ENCODE measurements at regions not wholly inside any gene's neighbourhood (a gene's known extent, or its start where the extent isn't known, plus 50 kb on each side); places are given as distances from the start of the nearest gene placed in this dataset.
A peak's percentile ranks its signal among the peaks of the same experiment; 100 is the strongest.

- POLR2A ChIA-PET: no interaction called here
- ATAC-seq: no peak
- Histone ChIP-seq H3K36me3 (ENCODE audit: control insufficient read depth in 2 of 3, insufficient read depth in 3 of 3, low read length in 3 of 3) (no peaks in the 10 kb centered on the region), H3K27me3 (ENCODE audit: control insufficient read depth in 2 of 2, insufficient read depth in 2 of 2, low read length in 2 of 2) (no peaks in the 10 kb centered on the region), H3K4me1 (ENCODE audit: control insufficient read depth in 2 of 2, insufficient read depth in 2 of 2, low read length in 2 of 2) (no peaks in the 10 kb centered on the region), H3K4me3 (ENCODE audit: low read length) (no peak overlapping the region), H3K27ac (ENCODE audit: low read depth, low read length) (no peak overlapping the region), H3K9me3 (ENCODE audit: control insufficient read depth in 2 of 3, low read length in 3 of 3) (no peaks in the 10 kb centered on the region)
- intact Hi-C loops (cut with micrococcal nuclease): no loop called here
- no peak overlapping the region for H3K27ac Mint-ChIP-seq
- H3K9me3 Mint-ChIP-seq: no peaks in the 10 kb centered on the region
- peaks cover 0 to 2% (median 0%) of the 10 kb centered on the region in 5 donors for H3K27me3 Mint-ChIP-seq
- H3K4me3 Mint-ChIP-seq: no peak overlapping the region
- H3K4me1 Mint-ChIP-seq: no peaks in the 10 kb centered on the region
- DNase-seq: no peak
- CTCF ChIA-PET: no interaction called here
- H3K36me3 Mint-ChIP-seq: no peaks in the 10 kb centered on the region
These were observed 155.2 kb downstream of the FAM43A start for GRCh38 chr3:194840661-194841514.

- Mint-ChIP-seq H3K27ac (no peak overlapping the region), H3K4me1 (no peaks in the 10 kb centered on the region), H3K4me3 (no peak overlapping the region), H3K9me3 (no peaks in the 10 kb centered on the region), H3K27me3 (peaks cover 0 to 2% (median 0%) of the 10 kb centered on the region in 5 donors), H3K36me3 (no peaks in the 10 kb centered on the region)
- intact Hi-C loops (cut with micrococcal nuclease): no loop called here
- H3K27ac ChIP-seq (ENCODE audit: low read depth, low read length): no peak overlapping the region
- POLR2A ChIA-PET: no interaction called here
- H3K4me3 ChIP-seq (ENCODE audit: low read length): no peak overlapping the region
- H3K9me3 ChIP-seq (ENCODE audit: control insufficient read depth in 2 of 3, low read length in 3 of 3): no peaks in the 10 kb centered on the region
- no peak for ATAC-seq
- CTCF ChIA-PET: no interaction called here
- no peaks in the 10 kb centered on the region for H3K4me1 ChIP-seq (ENCODE audit: control insufficient read depth in 2 of 2, insufficient read depth in 2 of 2, low read length in 2 of 2)
- no peaks in the 10 kb centered on the region for H3K36me3 ChIP-seq (ENCODE audit: control insufficient read depth in 2 of 3, insufficient read depth in 3 of 3, low read length in 3 of 3)
- DNase-seq: no peak
- H3K27me3 ChIP-seq (ENCODE audit: control insufficient read depth in 2 of 2, insufficient read depth in 2 of 2, low read length in 2 of 2): no peaks in the 10 kb centered on the region
These were observed 155.8 kb downstream of the FAM43A start for GRCh38 chr3:194841515-194841841.

- no peaks in the 10 kb centered on the region for H3K36me3 Mint-ChIP-seq
- peaks cover 0 to 2% (median 0%) of the 10 kb centered on the region in 5 donors for H3K27me3 Mint-ChIP-seq
- Histone ChIP-seq H3K4me3 (ENCODE audit: low read length) (no peak overlapping the region), H3K4me1 (ENCODE audit: control insufficient read depth in 2 of 2, insufficient read depth in 2 of 2, low read length in 2 of 2) (no peaks in the 10 kb centered on the region), H3K27me3 (ENCODE audit: control insufficient read depth in 2 of 2, insufficient read depth in 2 of 2, low read length in 2 of 2) (no peaks in the 10 kb centered on the region), H3K36me3 (ENCODE audit: control insufficient read depth in 2 of 3, insufficient read depth in 3 of 3, low read length in 3 of 3) (no peaks in the 10 kb centered on the region), H3K9me3 (ENCODE audit: control insufficient read depth in 2 of 3, low read length in 3 of 3) (no peaks in the 10 kb centered on the region), H3K27ac (ENCODE audit: low read depth, low read length) (no peak overlapping the region)
- H3K27ac Mint-ChIP-seq: no peak overlapping the region
- ATAC-seq: peak; percentile 42
- H3K9me3 Mint-ChIP-seq: no peaks in the 10 kb centered on the region
- no peak for DNase-seq
- H3K4me1 Mint-ChIP-seq: no peaks in the 10 kb centered on the region
- POLR2A ChIA-PET: no interaction called here
- intact Hi-C loops (cut with micrococcal nuclease): no loop called here
- no peak overlapping the region for H3K4me3 Mint-ChIP-seq
- CTCF ChIA-PET: no interaction called here
These were observed 157.9 kb downstream of the FAM43A start for GRCh38 chr3:194843556-194843955.

- Histone ChIP-seq H3K9me3 (ENCODE audit: control insufficient read depth in 2 of 3, low read length in 3 of 3) (no peaks in the 10 kb centered on the region), H3K4me1 (ENCODE audit: control insufficient read depth in 2 of 2, insufficient read depth in 2 of 2, low read length in 2 of 2) (no peaks in the 10 kb centered on the region), H3K27me3 (ENCODE audit: control insufficient read depth in 2 of 2, insufficient read depth in 2 of 2, low read length in 2 of 2) (no peaks in the 10 kb centered on the region), H3K4me3 (ENCODE audit: low read length) (no peak overlapping the region), H3K27ac (ENCODE audit: low read depth, low read length) (no peak overlapping the region), H3K36me3 (ENCODE audit: control insufficient read depth in 2 of 3, insufficient read depth in 3 of 3, low read length in 3 of 3) (no peaks in the 10 kb centered on the region)
- no peak overlapping the region for H3K27ac Mint-ChIP-seq
- H3K4me3 Mint-ChIP-seq: no peak overlapping the region
- no peaks in the 10 kb centered on the region for H3K36me3 Mint-ChIP-seq
- H3K9me3 Mint-ChIP-seq: no peaks in the 10 kb centered on the region
- H3K4me1 Mint-ChIP-seq: no peaks in the 10 kb centered on the region
- ATAC-seq (no peak), DNase-seq (no peak)
- intact Hi-C loops (cut with micrococcal nuclease): no loop called here
- peaks cover 0 to 2% (median 0%) of the 10 kb centered on the region in 5 donors for H3K27me3 Mint-ChIP-seq
- ChIA-PET POLR2A (no interaction called here), CTCF (no interaction called here)
These were observed 158.4 kb downstream of the FAM43A start for GRCh38 chr3:194844046-194844445.

- no peak for DNase-seq
- Histone ChIP-seq H3K27me3 (ENCODE audit: control insufficient read depth in 2 of 2, insufficient read depth in 2 of 2, low read length in 2 of 2) (no peaks in the 10 kb centered on the region), H3K9me3 (ENCODE audit: control insufficient read depth in 2 of 3, low read length in 3 of 3) (no peaks in the 10 kb centered on the region), H3K36me3 (ENCODE audit: control insufficient read depth in 2 of 3, insufficient read depth in 3 of 3, low read length in 3 of 3) (no peaks in the 10 kb centered on the region), H3K27ac (ENCODE audit: low read depth, low read length) (no peak overlapping the region), H3K4me1 (ENCODE audit: control insufficient read depth in 2 of 2, insufficient read depth in 2 of 2, low read length in 2 of 2) (no peaks in the 10 kb centered on the region), H3K4me3 (ENCODE audit: low read length) (no peak overlapping the region)
- CTCF ChIA-PET: no interaction called here
- no peaks in the 10 kb centered on the region for H3K9me3 Mint-ChIP-seq
- POLR2A ChIA-PET: no interaction called here
- no peak for ATAC-seq
- no peak overlapping the region for H3K27ac Mint-ChIP-seq
- H3K4me3 Mint-ChIP-seq: no peak overlapping the region
- H3K27me3 Mint-ChIP-seq: peaks cover 0 to 3% (median 0%) of the 10 kb centered on the region in 5 donors
- H3K4me1 Mint-ChIP-seq: no peaks in the 10 kb centered on the region
- no peaks in the 10 kb centered on the region for H3K36me3 Mint-ChIP-seq
- intact Hi-C loops (cut with micrococcal nuclease): no loop called here
These were observed 163.6 kb downstream of the FAM43A start for GRCh38 chr3:194849166-194849875.

GRCh38 chr3:194851254-194851653 lies 165.6 kb downstream of the FAM43A start:
- Histone ChIP-seq H3K9me3 (ENCODE audit: control insufficient read depth in 2 of 3, low read length in 3 of 3) (no peaks in the 10 kb centered on the region), H3K27me3 (ENCODE audit: control insufficient read depth in 2 of 2, insufficient read depth in 2 of 2, low read length in 2 of 2) (no peaks in the 10 kb centered on the region), H3K4me1 (ENCODE audit: control insufficient read depth in 2 of 2, insufficient read depth in 2 of 2, low read length in 2 of 2) (no peaks in the 10 kb centered on the region), H3K36me3 (ENCODE audit: control insufficient read depth in 2 of 3, insufficient read depth in 3 of 3, low read length in 3 of 3) (no peaks in the 10 kb centered on the region), H3K4me3 (ENCODE audit: low read length) (no peak overlapping the region), H3K27ac (ENCODE audit: low read depth, low read length) (no peak overlapping the region)
- Mint-ChIP-seq H3K36me3 (no peaks in the 10 kb centered on the region), H3K27ac (no peak overlapping the region), H3K9me3 (no peaks in the 10 kb centered on the region), H3K4me3 (no peak overlapping the region), H3K27me3 (peaks cover 0 to 3% (median 0%) of the 10 kb centered on the region in 5 donors), H3K4me1 (peaks cover 0 to 3% (median 0%) of the 10 kb centered on the region in 7 donors)
- no peak for DNase-seq
- intact Hi-C loops (cut with micrococcal nuclease): no loop called here
- POLR2A ChIA-PET: no interaction called here
- CTCF ChIA-PET: no interaction called here
- no peak for ATAC-seq

- Mint-ChIP-seq H3K36me3 (no peaks in the 10 kb centered on the region), H3K27ac (no peak overlapping the region), H3K4me1 (peaks cover 0 to 3% (median 0%) of the 10 kb centered on the region in 7 donors), H3K9me3 (no peaks in the 10 kb centered on the region), H3K27me3 (peaks cover 0 to 3% (median 0%) of the 10 kb centered on the region in 5 donors), H3K4me3 (no peak overlapping the region)
- Histone ChIP-seq H3K27me3 (ENCODE audit: control insufficient read depth in 2 of 2, insufficient read depth in 2 of 2, low read length in 2 of 2) (no peaks in the 10 kb centered on the region), H3K4me3 (ENCODE audit: low read length) (no peak overlapping the region), H3K36me3 (ENCODE audit: control insufficient read depth in 2 of 3, insufficient read depth in 3 of 3, low read length in 3 of 3) (no peaks in the 10 kb centered on the region), H3K9me3 (ENCODE audit: control insufficient read depth in 2 of 3, low read length in 3 of 3) (no peaks in the 10 kb centered on the region), H3K4me1 (ENCODE audit: control insufficient read depth in 2 of 2, insufficient read depth in 2 of 2, low read length in 2 of 2) (no peaks in the 10 kb centered on the region), H3K27ac (ENCODE audit: low read depth, low read length) (no peak overlapping the region)
- no peak for ATAC-seq
- ChIA-PET CTCF (no interaction called here), POLR2A (no interaction called here)
- no peak for DNase-seq
- intact Hi-C loops (cut with micrococcal nuclease): no loop called here
These were observed 166.3 kb downstream of the FAM43A start for GRCh38 chr3:194851941-194852340.

Measured in naive thymus-derived CD4-positive, alpha-beta T cell (primary cell).